ENCODE measurements at regions not wholly inside any gene's neighbourhood (a gene's known extent, or its start where the extent isn't known, plus 50 kb on each side); places are given as distances from the start of the nearest gene placed in this dataset.

DNA sequence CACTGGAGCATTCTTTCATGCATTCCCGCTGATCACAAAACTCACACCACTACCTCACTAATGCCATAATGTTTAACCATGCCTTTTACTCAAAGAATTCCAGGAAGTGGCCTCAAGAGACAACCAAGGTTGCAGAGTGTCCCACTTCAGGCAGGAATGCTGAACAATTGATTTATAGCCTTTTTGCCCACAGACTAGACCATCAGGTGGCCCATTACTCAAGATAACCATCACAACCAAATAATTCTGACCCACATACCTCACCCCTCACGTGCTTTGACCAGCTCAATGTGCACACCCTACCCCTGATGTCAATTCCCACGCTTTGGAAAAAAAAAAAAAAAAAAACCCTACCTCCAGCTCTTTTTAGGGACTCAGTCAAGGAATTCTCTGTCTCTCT, 220.6 kb upstream of the UFL1 start:
- no peaks in the 10 kb centered on the region for H3K79me2 ChIP-seq (ENCODE audit: insufficient read depth, low read length)
- DNase-seq (ENCODE audit: low spot score) (peak; percentile 5), ATAC-seq (no peak; the same call in 2 of the 3 replicates), FAIRE-seq (no peak)
- 0% methylated on average over 3 of the region's 3 CpGs for WGBS (ENCODE audit: low lambda C conversion rate)
- ChIA-PET POLR2A (no interaction called here), CTCF (ENCODE audit: low intra/inter-chr PET ratio, low total read pairs) (no interaction called here)
- no peak overlapping the region for H3K4me2 ChIP-seq (ENCODE audit: low read depth, low read length)
- no peak overlapping the region for H3K27ac ChIP-seq (ENCODE audit: extremely low read length, insufficient read depth, low read length)
- H2AFZ ChIP-seq (ENCODE audit: low read length), result no peak overlapping the region
- no peaks in the 10 kb centered on the region for H3K9me3 ChIP-seq (ENCODE audit: low read length)
- intact Hi-C loops (cut with micrococcal nuclease; ENCODE audit: unreplicated experiment) (no loop called here), in situ Hi-C loops (cut with HindIII; ENCODE audit: extremely low pct_ligation_motif_present, low pct_unique_long_range_greater_than_20kb) (no loop called here)
- TF ChIP-seq, protein P1, sequence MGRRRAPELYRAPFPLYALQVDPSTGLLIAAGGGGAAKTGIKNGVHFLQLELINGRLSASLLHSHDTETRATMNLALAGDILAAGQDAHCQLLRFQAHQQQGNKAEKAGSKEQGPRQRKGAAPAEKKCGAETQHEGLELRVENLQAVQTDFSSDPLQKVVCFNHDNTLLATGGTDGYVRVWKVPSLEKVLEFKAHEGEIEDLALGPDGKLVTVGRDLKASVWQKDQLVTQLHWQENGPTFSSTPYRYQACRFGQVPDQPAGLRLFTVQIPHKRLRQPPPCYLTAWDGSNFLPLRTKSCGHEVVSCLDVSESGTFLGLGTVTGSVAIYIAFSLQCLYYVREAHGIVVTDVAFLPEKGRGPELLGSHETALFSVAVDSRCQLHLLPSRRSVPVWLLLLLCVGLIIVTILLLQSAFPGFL (CRISPR knock-in tag; IDR thresholded peaks at IDR 0.05), result no peak
- no peak for TF ChIP-seq ZNF776 (CRISPR knock-in tag; IDR thresholded peaks at IDR 0.05)
- TF ChIP-seq, protein P2, sequence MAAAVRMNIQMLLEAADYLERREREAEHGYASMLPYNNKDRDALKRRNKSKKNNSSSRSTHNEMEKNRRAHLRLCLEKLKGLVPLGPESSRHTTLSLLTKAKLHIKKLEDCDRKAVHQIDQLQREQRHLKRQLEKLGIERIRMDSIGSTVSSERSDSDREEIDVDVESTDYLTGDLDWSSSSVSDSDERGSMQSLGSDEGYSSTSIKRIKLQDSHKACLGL (CRISPR knock-in tag; IDR thresholded peaks at IDR 0.05), result no peak
- TF ChIP-seq CREM (IDR thresholded peaks at IDR 0.05), result no peak
- TF ChIP-seq CREM (CRISPR knock-in tag; IDR thresholded peaks at IDR 0.05), result no peak
- TF ChIP-seq SNAI1 (CRISPR knock-in tag; IDR thresholded peaks at IDR 0.05; ENCODE audit: borderline replicate concordance), result no peak
- TF ChIP-seq HDAC1 (CRISPR knock-in tag; IDR thresholded peaks at IDR 0.05), result no peak
- no peak for TF ChIP-seq PHF21A (CRISPR knock-in tag; IDR thresholded peaks at IDR 0.05)
- no peak for TF ChIP-seq ZNF75D (CRISPR knock-in tag; IDR thresholded peaks at IDR 0.05; ENCODE audit: borderline replicate concordance)
- TF ChIP-seq RARG (CRISPR knock-in tag; IDR thresholded peaks at IDR 0.05; ENCODE audit: low read depth), result no peak
- no peak for TF ChIP-seq CHD4 (IDR thresholded peaks at IDR 0.05; ENCODE audit: borderline replicate concordance, low read length)
- TF ChIP-seq GLI4 (CRISPR knock-in tag; IDR thresholded peaks at IDR 0.05; ENCODE audit: borderline replicate concordance), result no peak
- TF ChIP-seq CHD2 (IDR thresholded peaks at IDR 0.05; ENCODE audit: low read depth, low read length), result no peak
- TF ChIP-seq ZNF563 (CRISPR knock-in tag; IDR thresholded peaks at IDR 0.05), result no peak
- no peak for TF ChIP-seq ZNF326 (CRISPR knock-in tag; IDR thresholded peaks at IDR 0.05; ENCODE audit: borderline replicate concordance)
- no peak for TF ChIP-seq PITX1 (CRISPR knock-in tag; IDR thresholded peaks at IDR 0.05)
- TF ChIP-seq ZNF335 (CRISPR knock-in tag; IDR thresholded peaks at IDR 0.05), result no peak
- TF ChIP-seq RBM39 (IDR thresholded peaks at IDR 0.05; ENCODE audit: low read depth, low read length, poor library complexity, severe bottlenecking), result no peak
- no peak for TF ChIP-seq RAD21 (CRISPR knock-in tag; IDR thresholded peaks at IDR 0.05)
- no peak for TF ChIP-seq CENPX (CRISPR knock-in tag; IDR thresholded peaks at IDR 0.05)
- no peak for TF ChIP-seq ZZZ3 (CRISPR knock-in tag; IDR thresholded peaks at IDR 0.05; ENCODE audit: borderline replicate concordance)
- no peaks in the 10 kb centered on the region for H3K27me3 ChIP-seq (ENCODE audit: control insufficient read depth in 1 of 2, insufficient read depth in 2 of 2, low read length in 2 of 2)
- no peaks in the 10 kb centered on the region for H3K4me1 ChIP-seq (ENCODE audit: insufficient read depth, low read length)
- no TSS peak for BruUV-seq (replicated peaks)
- no peaks in the 10 kb centered on the region for H4K20me1 ChIP-seq (ENCODE audit: insufficient read depth, low read length)
- no peak overlapping the region for H3K9ac ChIP-seq (ENCODE audit: insufficient read depth, low read depth, low read length)
- H3K4me3 ChIP-seq (replicated peaks in 1 of 3; ENCODE audit: insufficient read depth in 1 of 3, low read depth in 2 of 3, low read length in 3 of 3), result no peak overlapping the region
- no peaks in the 10 kb centered on the region for H3K36me3 ChIP-seq (replicated peaks in 1 of 2; ENCODE audit: control insufficient read depth in 1 of 2, insufficient read depth in 2 of 2, low read length in 2 of 2)
